Activated CD8-positive, alpha-beta T cell treated with anti-CD3 and anti-CD28 coated beads for 36 hours (primary cell): ENCODE measurements at regions not wholly inside any gene's neighbourhood (a gene's known extent, or its start where the extent isn't known, plus 50 kb on each side); places are given as distances from the start of the nearest gene placed in this dataset.

ENCODE experiments used
- ATAC-seq: fragments of 200-7000 bp; cut with Tn5 transposase; one replicate; pipeline ENCODE4 v1.10.0; 2021; ENCODE audit warnings: mild to moderate bottlenecking, moderate library complexity
- CTCF ChIA-PET: fragments of 350-600 bp; sonication (Branson Sonifier 250); formaldehyde crosslinking; loops from one replicate; lab custom pipeline; 2021; ENCODE audit warnings: antibody characterized with exemption; lab: Charles Lee
- POLR2A ChIA-PET: fragments of 350-600 bp; sonication (Branson Sonifier 250); formaldehyde crosslinking; loops from one replicate; lab custom pipeline; 2021; ENCODE audit warnings: antibody characterized with exemption; lab: Charles Lee
- DNase-seq: peaks from one replicate; pipeline ENCODE4 v3.0.0-alpha.2; 2020
- H3K27ac Mint-ChIP-seq: one replicate; pipeline ENCODE4 v1.8.0; 2021; ENCODE audit warnings: mild to moderate bottlenecking, mixed read lengths
- H3K27me3 Mint-ChIP-seq: one replicate; pipeline ENCODE4 v1.8.0; 2021; ENCODE audit warnings: mixed read lengths
- H3K36me3 Mint-ChIP-seq: one replicate; pipeline ENCODE4 v1.8.0; 2021; ENCODE audit warnings: low read depth, mixed read lengths
- H3K4me1 Mint-ChIP-seq: one replicate; pipeline ENCODE4 v1.8.0; 2021; ENCODE audit warnings: low read depth, mixed read lengths
- H3K4me3 Mint-ChIP-seq: one replicate; pipeline ENCODE4 v1.8.0; 2021; ENCODE audit warnings: mild to moderate bottlenecking, moderate library complexity, mixed read lengths
- H3K9me3 Mint-ChIP-seq: one replicate; pipeline ENCODE4 v1.8.0; 2021; ENCODE audit warnings: mixed read lengths
- CTCF ChIP-seq: fragments of 200-600 bp; IDR thresholded peaks from one replicate; pipeline ENCODE4 v1.8.0; 2022; ENCODE audit warnings: antibody characterized with exemption, mild to moderate bottlenecking
- intact Hi-C: fragments of 100-400 bp; cut with micrococcal nuclease; formaldehyde crosslinking; loops from one replicate; pipeline ENCODE4 v1.10.0; 2022

- intact Hi-C loops, result no loop called here
- Mint-ChIP-seq H3K9me3 (no peaks in the 10 kb centered on the region), H3K4me3 (no peak overlapping the region), H3K27ac (no peak overlapping the region), H3K27me3 (no peaks in the 10 kb centered on the region), H3K4me1 (no peaks in the 10 kb centered on the region), H3K36me3 (no peaks in the 10 kb centered on the region)
- DNase-seq (peak; percentile 2), ATAC-seq (peak; percentile 47)
- ChIA-PET POLR2A (no interaction called here), CTCF (no interaction called here)
- no peak for TF ChIP-seq CTCF
Observed at GRCh38 chr6:82589509-82590206, 226.0 kb downstream of the TPBG start.

- TF ChIP-seq CTCF, result no peak
- CTCF ChIA-PET, result no interaction called here
Observed at GRCh38 chr6:82597201-82597600, 233.6 kb downstream of the TPBG start.

GRCh38 chr6:82602776-82603175 lies 239.2 kb downstream of the TPBG start:
- no peak for ATAC-seq
- DNase-seq, result no peak
- Mint-ChIP-seq H3K36me3 (no peaks in the 10 kb centered on the region), H3K9me3 (no peaks in the 10 kb centered on the region), H3K27ac (no peak overlapping the region), H3K4me3 (no peak overlapping the region), H3K4me1 (no peaks in the 10 kb centered on the region), H3K27me3 (no peaks in the 10 kb centered on the region)
- ChIA-PET CTCF (no interaction called here), POLR2A (no interaction called here)
- TF ChIP-seq CTCF, result no peak
- intact Hi-C loops, result no loop called here

More at GRCh38 chr6:82597201-82597600, 233.6 kb downstream of the TPBG start:
- Mint-ChIP-seq H3K36me3 (no peaks in the 10 kb centered on the region), H3K27ac (no peak overlapping the region), H3K4me1 (no peaks in the 10 kb centered on the region), H3K4me3 (no peak overlapping the region), H3K27me3 (no peaks in the 10 kb centered on the region), H3K9me3 (no peaks in the 10 kb centered on the region)
- intact Hi-C loops, result no loop called here
- POLR2A ChIA-PET, result no interaction called here
- ATAC-seq (no peak), DNase-seq (no peak)

GRCh38 chr6:82603871-82604270 lies 240.3 kb downstream of the TPBG start:
- Mint-ChIP-seq H3K4me1 (no peaks in the 10 kb centered on the region), H3K36me3 (no peaks in the 10 kb centered on the region), H3K27ac (no peak overlapping the region), H3K4me3 (no peak overlapping the region), H3K27me3 (no peaks in the 10 kb centered on the region), H3K9me3 (no peaks in the 10 kb centered on the region)
- DNase-seq (no peak), ATAC-seq (no peak)
- CTCF ChIA-PET, result no interaction called here
- intact Hi-C loops, result no loop called here
- POLR2A ChIA-PET, result no interaction called here
- no peak for TF ChIP-seq CTCF

GRCh38 chr6:82607998-82608725 lies 244.5 kb downstream of the TPBG start:
- intact Hi-C loops, result no loop called here
- H3K27ac Mint-ChIP-seq, result no peak overlapping the region
- no peaks in the 10 kb centered on the region for H3K36me3 Mint-ChIP-seq
- H3K4me1 Mint-ChIP-seq, result no peaks in the 10 kb centered on the region
- H3K4me3 Mint-ChIP-seq, result no peak overlapping the region
- ChIA-PET POLR2A (no interaction called here), CTCF (no interaction called here)
- no peak for ATAC-seq
- TF ChIP-seq CTCF, result no peak
- DNase-seq, result no peak
- H3K9me3 Mint-ChIP-seq, result no peaks in the 10 kb centered on the region
- H3K27me3 Mint-ChIP-seq, result no peaks in the 10 kb centered on the region
